HG03460 (cell line): ENCODE measurements at regions not wholly inside any gene's neighbourhood (a gene's known extent, or its start where the extent isn't known, plus 50 kb on each side); places are given as distances from the start of the nearest gene placed in this dataset.

Source experiments
- ATAC-seq: cut with Tn5 transposase; IDR thresholded peaks from one replicate; pipeline ENCODE4 v1.9.1; 2021; ENCODE audit not compliant: unreplicated experiment

GRCh38 chr17:73973586-73974409, 229.7 kb upstream of the RPL38 start:
- no peak for ATAC-seq

- ATAC-seq: no peak
Observed at GRCh38 chr17:73974536-73974935, 228.9 kb upstream of the RPL38 start.

GRCh38 chr17:73976147-73976546, 227.3 kb upstream of the RPL38 start:
- no peak for ATAC-seq

GRCh38 chr17:73976676-73977521, 226.6 kb upstream of the RPL38 start:
- ATAC-seq: no peak

- ATAC-seq: no peak
Observed at GRCh38 chr17:73980517-73980916, 223.0 kb upstream of the RPL38 start.

- no peak for ATAC-seq
Observed at GRCh38 chr17:73982871-73983270, 220.6 kb upstream of the RPL38 start.

GRCh38 chr17:73983621-73984400, 219.7 kb upstream of the RPL38 start:
- ATAC-seq: no peak

- no peak for ATAC-seq
Observed at GRCh38 chr17:73984941-73985340, 218.5 kb upstream of the RPL38 start.

- no peak for ATAC-seq
Observed at GRCh38 chr17:73985466-73986015, 217.9 kb upstream of the RPL38 start.

- no peak for ATAC-seq
Observed at GRCh38 chr17:73986641-73987177, 216.8 kb upstream of the RPL38 start.

- ATAC-seq: no peak
Observed at GRCh38 chr17:73987395-73987794, 216.1 kb upstream of the RPL38 start.

- no peak for ATAC-seq
Observed at GRCh38 chr17:73987845-73988509, 215.5 kb upstream of the RPL38 start.

GRCh38 chr17:73989671-73990070, 213.8 kb upstream of the RPL38 start:
- no peak for ATAC-seq

- ATAC-seq: no peak
Observed at GRCh38 chr17:73990290-73990689, 213.2 kb upstream of the RPL38 start.

- ATAC-seq: no peak
Observed at GRCh38 chr17:73991260-73991659, 212.2 kb upstream of the RPL38 start.

- ATAC-seq: no peak
Observed at GRCh38 chr17:73994946-73995345, 208.5 kb upstream of the RPL38 start.

GRCh38 chr17:73997059-73997458, 206.4 kb upstream of the RPL38 start:
- ATAC-seq: no peak

GRCh38 chr17:73998249-73998648, 205.2 kb upstream of the RPL38 start:
- ATAC-seq: no peak

GRCh38 chr17:73998653-73999645, 204.5 kb upstream of the RPL38 start:
- no peak for ATAC-seq
